8988T (cell line): ENCODE measurements at regions not wholly inside any gene's neighbourhood (a gene's known extent, or its start where the extent isn't known, plus 50 kb on each side); places are given as distances from the start of the nearest gene placed in this dataset.

Experiments
- DNase-seq: peaks from one replicate; pipeline ENCODE4 v3.0.0; 2011

DNA sequence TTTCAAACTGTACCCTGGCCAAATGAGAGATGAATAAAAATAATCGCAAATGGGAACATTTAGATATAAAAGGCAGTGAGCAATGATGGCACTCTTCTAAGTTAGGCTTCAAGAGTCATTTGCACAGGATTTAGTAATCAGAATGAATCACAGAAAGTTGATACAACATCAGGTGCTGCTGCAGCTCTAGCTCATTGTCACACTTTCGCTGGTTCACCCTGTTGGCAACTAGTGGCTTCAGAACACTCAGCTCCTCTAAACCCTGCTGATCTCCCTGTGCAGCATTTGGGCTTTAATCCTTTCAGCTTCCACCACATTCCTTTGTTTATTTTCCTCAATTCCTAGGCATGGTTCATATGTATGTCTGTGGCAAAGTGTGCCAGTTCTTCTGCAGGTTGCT, 2071.2 kb upstream of the CDH6 start:
- no peak for DNase-seq

DNA sequence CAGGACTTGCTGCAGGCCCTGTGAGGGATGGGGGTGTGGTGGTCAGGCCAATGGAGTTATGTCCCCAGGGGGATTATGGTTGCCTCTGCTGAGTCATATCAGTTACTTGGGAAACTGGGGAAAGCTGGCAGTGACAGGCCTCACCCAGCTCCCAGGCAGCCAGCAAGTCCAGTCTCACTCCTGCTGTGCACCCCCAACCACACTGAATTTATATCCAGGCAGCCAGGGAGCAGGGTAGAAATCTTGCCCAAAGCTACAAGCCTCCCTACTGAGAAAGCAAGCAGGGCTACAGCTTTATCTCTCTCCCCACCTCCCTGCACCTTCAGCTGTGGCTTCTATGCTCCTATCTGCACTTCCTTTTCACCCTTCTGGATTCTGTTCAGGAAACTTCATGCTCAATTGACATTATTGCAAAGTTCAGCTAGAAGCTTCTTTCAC, 2076.0 kb upstream of the CDH9 start:
- DNase-seq: no peak

DNA sequence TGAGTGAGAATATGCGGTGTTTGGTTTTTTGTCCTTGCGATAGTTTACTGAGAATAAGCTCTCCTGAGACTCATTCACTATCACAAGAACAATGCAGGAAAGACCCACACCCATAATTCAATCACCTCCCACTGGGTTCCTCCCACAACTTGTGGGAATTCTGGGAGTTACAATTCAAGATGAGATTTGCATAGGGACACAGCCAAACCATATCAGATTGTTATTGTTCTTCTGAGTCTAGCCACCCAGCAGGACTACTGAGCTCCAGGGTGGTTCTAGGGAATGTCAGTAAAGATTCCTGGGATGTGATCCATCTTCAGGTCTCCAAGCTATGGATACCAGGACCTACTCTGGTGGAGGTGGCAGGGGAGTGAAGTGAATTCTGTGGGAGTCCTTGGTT, 2075.1 kb upstream of the CDH9 start:
- no peak for DNase-seq

DNA sequence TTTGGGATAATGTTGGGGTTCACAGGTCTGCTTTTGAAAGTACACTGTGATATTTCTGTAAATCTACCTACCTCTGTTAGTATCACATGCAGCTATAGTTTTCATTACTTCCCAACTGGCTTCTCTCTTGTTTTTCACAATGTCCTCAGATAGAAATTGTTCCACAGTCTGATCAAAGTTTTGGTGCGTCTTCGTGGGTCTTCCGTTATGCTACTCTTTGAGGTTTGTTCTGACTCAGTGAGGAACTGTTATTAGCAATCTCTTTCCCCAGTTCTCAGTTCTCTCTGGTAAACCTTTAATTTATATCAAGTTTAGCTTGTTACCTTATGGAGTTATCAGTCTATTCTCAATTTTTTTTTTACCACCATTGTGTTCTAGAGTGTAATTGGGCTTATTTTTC, 2061.2 kb upstream of the CDH9 start:
- no peak for DNase-seq

DNA sequence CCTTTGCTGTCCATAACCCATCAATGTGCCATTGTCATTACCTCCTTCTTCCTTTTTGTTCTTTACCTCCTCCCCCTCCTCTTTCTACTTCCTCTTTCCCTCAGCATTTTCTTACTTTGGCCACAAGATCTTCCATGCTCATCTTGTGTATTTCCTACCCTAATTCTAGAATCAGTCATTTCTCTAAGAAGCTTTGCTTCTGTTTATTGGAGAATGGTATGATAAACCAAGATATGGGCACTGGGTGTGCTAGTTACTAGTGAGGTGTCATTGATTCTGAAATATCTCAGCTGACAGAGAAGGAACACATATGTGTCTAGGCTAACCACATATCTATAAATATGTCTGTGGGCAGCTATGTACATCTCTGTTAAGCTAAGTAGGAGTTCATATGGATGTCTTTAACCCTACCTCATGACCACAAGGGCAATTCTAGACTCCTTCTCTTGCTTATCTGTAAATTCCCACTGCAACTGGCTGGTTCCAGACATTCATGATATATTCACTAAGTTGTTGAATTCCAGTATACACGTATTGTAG, 2051.3 kb upstream of the CDH9 start:
- no peak for DNase-seq

DNA sequence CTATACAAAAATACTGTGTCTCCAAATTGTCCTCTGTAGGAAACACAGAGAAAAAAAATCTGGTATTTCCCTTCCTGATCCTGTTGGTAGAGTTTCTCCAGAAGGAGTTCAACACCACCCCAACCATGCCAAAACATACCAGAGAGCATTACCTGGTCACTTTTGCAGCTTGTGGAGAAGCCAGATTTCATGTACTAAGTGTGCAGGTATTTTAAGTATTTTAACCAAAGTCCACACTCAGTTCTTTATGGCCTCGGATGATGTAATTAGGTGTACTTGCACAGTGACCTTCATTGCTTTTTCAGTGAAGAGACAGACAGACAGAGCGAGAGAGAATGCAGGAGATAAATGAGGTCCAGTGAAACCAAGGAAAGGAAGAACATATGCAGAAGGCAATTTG, 2046.8 kb upstream of the CDH9 start:
- DNase-seq: no peak

DNA sequence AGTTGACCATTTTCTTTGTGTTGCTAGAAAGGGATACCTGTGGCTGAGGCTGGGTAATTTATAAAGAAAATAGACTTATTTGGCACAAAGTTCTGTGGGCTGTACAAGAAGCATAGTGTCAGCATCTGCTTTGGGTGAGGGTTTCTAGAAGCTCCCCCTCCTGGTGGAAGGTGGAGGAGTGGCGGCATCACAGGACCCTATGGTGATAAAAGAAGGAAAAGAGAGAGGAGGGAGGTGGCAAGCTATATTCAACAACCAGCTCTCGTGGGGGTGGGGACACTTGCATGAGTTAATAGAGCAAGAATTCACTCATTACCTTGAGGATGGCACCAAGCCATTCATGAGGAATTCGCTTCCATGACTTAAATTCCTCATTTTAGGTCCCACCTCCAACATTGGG, 2041.4 kb upstream of the CDH9 start:
- DNase-seq: no peak

DNA sequence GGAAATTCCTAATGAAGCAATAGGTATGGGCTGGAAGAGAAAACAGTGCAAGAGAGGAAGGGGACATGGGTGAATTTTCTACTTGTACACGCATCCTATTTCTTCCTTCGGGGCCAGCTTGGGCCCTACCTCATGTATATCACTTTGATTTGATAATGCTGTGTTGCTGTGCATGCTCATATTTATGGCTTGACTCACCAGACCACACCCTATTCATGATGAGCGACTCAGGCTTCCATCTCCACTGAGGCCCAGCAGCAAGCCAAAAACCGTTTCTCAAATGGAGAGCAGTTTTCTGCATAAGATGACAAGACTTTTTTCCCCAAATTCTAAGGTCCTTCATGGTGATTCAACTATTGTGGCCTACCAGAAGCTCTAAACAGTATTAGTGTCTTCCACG, 2039.1 kb upstream of the CDH9 start:
- no peak for DNase-seq

DNA sequence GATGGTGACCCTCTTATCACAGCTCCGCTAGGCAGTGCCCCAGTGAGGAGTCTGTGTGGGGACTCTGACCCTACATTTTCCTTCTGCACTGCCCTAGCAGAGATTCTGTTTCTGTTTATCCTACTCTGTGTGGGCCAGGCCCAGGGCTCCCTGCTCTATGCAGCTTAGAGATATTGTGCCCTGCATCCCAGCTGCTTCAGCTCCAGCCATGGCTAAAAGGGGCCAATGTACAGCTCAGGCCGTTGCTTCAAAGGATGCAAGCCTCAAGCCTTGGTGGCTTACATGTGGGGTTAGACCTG, 2030.7 kb upstream of the CDH9 start:
- no peak for DNase-seq

DNA sequence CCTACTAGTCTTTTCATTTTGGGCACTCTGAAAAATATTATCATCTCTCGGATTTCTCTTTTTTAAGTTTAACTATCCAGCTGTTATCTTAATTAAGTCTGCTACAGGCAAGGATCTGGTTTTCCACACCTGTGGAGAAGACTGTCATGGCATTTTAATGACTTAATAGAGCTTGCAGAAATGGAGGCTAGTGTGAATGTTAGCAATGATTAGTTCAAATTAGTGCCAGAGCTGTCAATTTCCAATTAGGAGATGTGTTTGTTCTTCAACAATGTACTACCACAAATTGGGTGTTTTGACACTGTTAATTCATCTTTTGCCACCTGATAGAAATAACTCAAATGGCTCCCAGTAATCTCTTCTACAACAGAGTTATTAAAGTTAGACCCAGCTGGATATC, 2023.0 kb upstream of the CDH9 start:
- no peak for DNase-seq

DNA sequence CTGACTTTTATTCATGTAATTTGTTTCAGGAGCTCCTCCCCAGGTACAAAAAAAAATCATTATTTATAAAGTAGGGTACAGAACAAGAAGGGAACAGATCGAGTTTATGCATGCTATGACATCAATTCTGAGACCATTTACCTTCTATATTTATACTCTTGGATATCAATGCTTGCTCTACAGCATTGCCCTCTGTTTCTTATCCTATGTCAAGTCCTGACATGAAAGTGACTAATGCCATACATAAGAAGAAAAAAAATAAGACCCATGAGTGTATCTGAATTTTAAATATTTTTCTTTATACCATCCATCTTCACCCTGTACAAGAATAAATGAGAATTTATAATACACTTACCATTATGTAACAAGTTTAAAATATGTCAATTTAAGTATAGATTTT, 2016.3 kb upstream of the CDH9 start:
- no peak for DNase-seq

DNA sequence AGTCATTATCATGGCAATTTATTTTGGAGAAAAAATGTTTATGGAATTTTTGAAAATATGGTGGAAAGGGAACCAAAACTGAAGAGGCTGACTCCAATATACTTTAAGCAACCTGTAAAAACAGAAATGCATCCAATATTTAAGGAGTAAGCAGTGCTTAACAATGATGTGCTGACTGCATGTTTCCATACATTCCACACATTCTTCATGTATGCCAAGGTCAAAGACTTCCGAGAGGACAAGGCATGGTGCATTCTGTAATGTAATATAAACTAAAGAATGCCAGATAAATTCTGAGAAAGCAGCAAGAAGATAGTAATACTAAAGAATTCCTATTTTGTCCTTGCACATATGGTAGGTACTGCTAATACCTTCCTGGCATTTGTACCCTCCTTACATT, 2015.9 kb upstream of the CDH9 start:
- DNase-seq: no peak

DNA sequence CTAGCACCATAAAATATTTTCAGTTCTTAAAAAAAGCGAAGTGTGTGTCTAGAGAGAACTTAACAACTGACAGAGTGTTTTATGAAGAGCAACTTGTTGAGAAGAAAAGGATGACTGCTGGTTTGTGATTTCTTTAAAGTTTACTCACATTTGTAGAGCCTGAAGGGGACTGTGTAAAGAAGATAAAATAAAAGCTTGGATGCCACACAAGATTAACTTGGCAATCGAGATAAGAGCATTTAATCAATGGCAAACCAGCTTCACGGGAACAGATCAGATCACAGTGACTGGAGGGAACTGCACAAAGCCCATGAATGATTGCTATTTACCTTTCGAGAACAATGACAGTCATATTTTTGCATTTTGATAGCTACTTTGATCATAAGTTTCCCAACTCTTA, 2013.1 kb upstream of the CDH9 start:
- DNase-seq: no peak

DNA sequence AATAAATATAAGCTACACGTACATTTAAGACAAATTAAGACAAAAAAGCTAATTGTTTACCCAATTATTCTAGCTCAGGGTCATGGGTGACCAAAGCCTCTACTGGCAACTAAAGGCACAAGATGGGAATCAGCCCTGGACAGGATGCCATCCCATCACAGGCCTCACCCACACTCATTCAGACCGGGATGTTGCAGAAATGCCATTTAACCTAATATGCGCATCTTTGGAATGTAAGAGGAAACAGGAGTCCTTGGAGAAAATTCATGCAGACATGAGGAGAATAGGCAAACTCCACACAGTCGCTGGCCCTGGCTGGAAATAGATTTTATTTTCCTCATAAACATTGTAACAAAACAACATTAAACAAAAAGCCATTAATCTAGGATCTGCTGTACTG, 2003.8 kb upstream of the CDH9 start:
- DNase-seq: no peak

DNA sequence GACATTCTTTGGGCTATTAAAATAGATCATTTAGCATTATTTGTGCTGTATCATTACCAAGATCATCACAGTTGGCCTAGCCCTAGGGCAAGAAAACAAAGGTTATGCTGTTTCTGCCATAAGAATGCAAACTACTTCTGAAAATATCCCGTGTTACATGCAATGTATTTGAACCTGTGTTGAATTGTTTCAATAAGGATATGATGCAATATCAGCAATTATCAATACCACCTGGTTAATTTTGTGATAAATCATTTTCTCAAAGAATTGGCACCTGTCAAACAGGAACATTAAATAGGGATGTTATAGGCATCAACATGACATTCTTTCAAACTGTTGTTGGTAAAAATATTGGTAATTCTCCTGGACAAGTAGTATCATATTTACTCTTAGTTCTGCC, 2002.0 kb upstream of the CDH9 start:
- DNase-seq: no peak

DNA sequence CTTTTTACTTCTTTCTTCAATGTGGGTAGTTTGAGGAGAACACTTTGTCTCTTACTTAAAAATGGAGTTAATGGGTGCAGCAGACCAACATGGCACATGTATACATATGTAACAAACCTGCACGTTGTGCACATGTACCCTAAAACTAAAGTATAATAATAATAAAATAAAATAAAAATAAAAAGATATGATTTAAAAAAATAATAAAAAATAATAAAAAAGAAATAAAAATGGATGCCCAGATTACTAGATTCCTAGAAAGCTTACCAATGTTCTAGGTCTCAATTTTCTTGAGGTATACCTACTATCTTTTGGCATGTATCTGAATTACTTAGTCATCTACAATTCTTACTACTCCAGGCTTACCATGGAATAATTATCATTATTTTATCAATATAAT, 2001.6 kb upstream of the CDH9 start:
- DNase-seq: no peak

DNA sequence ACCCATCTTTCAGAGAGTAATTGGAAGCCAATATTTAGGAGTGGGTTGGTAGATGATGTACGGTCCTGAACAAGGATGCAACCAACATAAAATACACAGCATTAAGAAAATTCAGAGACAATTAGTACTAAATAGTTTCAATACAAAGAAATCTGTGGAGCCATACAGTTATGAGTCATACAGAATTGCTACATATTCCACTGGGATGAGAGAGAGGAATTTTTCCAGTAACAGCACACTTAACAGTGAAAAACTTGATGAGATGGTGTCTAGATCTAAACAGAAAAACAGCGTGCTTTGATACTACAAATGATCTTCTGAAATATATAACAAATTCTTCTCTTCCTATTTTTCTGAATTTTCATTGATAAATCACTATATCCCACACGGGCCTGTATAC, 1999.3 kb upstream of the CDH9 start:
- DNase-seq: no peak

DNA sequence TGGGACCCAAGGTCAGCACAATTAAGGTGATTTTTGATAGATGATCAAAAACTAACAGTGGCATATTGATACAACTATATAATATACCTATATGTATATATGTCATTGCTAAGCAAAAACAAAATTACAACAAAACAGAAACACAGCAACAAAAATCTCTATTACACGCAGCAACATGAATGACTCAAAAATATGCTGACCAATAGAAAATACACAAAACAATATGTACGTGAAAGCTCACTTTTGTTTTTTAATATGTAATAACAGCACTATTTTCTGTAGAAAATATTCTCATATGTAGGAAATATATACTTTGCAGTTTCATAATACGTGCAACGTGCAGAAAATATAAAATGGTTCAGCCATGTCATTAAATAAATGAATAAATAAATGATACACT, 1985.7 kb upstream of the CDH9 start:
- no peak for DNase-seq

DNA sequence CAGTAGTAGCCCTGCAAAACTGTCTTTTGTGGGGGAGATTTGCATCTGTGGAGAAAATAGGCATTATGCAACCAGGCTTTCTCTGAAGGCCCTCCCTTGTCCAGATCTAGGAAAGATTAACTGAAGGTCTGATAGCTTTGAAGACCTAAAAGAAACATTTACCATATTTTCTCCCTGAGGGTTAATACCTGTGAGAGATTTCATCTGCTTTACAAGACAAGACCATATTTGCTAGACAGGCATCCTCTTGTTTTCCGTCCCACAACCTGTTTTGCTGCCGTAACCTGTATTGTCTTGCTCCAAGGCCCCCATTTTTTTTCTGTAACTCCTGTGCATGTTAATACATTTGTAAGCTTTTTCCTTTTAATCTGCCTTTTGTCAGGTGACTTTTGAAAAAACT, 1985.2 kb upstream of the CDH9 start:
- no peak for DNase-seq

DNA sequence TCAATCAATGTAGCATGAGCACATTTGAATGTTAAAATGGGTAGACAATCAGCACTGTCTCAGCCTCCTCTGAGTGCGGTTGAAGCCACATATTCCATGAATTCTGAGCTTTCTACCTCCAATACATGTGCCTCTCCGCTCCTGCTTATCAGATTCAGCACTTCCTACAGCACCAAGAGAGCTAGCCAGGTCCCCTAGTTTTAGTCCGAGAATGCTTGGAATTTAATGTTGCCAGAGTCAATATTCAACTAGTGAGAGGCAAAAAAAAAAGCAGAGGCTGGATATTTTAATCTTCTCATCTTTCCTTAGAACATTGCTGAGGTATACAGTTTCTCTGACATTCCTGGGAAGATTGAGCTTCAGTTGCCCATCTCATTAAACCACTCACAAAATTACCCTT, 1979.1 kb upstream of the CDH9 start:
- no peak for DNase-seq

DNA sequence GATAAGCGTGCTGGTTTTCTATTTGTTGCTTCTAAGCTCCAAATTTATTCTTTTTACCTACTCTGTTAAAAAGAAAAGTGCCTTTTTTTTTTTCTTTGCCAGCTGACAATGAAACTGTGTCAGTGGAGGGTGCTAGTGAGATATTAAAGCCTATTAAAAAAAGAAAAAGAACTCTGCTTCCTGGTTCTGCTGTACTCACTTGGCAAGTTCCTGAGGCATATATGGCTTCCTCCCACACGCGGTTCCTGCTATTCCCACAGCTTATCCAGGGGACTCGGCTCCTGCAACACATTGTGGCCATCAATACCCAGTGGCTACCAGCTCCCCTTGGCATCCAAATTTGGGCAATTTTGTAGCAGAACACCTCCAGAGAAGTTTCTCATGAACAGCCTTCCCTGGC, 1977.7 kb upstream of the CDH9 start:
- no peak for DNase-seq

DNA sequence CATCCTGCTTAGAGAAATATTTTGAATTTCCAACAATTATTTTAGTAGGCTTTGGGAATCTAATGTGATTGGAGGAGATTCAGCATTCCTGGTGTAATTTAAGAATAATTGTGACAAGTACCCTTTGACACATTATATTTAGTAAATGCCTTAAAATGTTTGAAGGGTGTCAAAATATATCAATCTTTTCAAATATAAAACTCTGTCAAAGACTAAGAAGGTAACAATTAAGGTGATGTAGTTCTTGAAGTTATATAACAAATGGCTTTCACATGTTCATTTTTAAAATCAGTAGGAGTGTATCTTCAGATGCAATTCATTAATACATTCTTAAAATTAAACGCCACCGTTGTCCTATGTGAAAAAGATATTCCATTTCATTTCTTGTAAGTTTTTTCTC, 1977.1 kb upstream of the CDH9 start:
- DNase-seq: no peak

DNA sequence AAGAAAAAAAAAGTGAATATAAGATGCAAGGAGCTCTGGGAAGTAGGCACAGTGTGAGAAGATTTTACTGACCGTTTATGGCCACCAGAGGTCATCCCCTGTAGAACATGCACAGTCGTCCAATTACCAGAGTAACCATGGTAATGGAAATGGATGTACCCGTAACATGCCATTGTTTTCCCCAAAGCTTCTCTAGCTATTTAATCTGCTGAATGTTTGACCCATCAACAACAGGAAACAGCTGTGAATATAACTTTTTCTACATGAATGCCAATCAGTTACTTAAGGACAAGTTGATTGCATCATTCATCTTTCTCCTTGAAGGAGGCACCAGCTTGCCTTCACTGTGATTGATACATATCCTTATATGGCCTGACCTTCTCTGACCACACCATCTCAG, 1967.0 kb upstream of the CDH9 start:
- no peak for DNase-seq

DNA sequence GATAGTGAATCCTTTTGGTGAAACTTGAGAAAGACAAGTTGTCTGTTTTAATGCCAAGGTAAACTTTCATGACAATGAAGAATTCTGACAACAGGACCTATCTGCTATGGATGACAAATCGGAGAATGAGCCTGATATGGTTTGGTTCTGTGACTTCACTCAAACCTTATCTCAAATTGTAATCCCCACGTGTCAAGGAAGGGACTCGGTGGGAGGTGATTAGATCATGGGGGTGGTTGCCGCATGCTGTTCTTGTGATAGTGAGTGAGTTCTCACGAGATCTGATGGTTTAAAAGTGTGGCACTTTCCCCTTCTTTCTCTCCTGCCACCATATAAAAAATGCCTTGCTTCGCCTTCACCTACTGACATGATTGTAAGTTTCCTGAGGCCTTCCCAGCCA, 1964.1 kb upstream of the CDH9 start:
- no peak for DNase-seq

DNA sequence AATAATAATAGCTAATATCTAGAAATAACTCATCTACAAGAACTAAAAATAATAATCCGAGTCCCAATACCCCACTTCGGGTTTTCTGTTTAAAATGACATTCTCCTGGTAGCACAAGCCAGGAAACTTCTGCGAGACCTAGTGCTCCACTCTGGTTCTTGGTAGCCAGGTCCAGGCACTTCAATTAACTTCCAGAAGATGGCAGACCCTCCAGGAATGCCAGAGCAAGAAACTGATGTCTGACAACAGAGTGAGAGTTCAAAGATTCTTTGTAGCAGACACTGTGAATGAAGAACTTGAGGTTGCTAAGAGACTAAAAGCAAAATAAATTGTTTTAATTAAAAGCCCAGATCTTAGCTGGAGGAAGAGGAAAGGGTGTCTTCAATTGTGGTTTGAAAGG, 1963.3 kb upstream of the CDH9 start:
- DNase-seq: no peak

DNA sequence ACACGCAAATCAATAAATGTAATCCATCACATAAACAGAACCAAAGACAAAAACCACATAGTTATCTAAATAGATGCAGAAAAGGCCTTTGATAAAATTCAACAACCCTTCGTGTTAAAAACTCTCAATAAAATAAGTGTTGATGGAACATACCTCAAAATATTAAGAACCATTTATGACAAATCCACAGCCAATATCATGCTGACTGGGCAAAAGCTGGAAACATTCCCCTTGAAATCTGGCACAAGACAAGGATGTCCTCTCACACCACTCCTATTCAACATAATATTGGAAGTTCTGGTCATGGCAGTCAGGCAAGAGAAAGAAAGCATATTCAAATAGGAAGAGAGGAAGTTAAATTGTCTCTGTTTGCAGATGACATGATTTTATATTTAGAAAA, 1946.3 kb upstream of the CDH9 start:
- DNase-seq: no peak
